ENCODE measurements at regions not wholly inside any gene's neighbourhood (a gene's known extent, or its start where the extent isn't known, plus 50 kb on each side); places are given as distances from the start of the nearest gene placed in this dataset.
"Not testable (repeated sequence)": the region's sequence is repeated elsewhere in the genome, so short reads cannot be mapped to it uniquely, and the experiment has no call there.

DNA sequence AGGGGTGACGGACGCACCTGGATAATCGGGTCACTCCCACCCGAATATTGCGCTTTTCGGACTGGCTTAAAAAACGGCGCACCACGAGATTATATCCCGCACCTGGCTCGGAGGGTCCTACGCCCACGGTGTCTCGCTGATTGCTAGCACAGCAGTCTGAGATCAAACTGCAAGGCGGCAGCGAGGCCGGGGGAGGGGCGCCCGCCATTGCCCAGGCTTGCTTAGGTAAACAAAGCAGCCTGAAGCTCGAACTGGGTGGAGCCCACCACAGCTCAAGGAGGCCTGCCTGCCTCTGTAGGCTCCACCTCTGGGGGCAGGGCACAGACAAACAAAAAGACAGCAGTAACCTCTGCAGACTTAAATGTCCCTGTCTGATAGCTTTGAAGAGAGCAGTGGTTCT is 294.9 kb upstream of the DIO3 start:
- H4K20me1 ChIP-seq (ENCODE audit: insufficient read depth, low read length); ATAC-seq (ENCODE audit: low read depth); H3K4me1 ChIP-seq (ENCODE audit: control insufficient read depth, insufficient read depth, low read length); H2BK15ac ChIP-seq (ENCODE audit: low read depth, low read length); H3K23ac ChIP-seq (ENCODE audit: low read depth, low read length); H4K91ac ChIP-seq (ENCODE audit: insufficient read depth, low read depth, low read length); dilution Hi-C loops (cut with HindIII; ENCODE audit: low sequenced_read_pairs, unreplicated experiment); H3K9me1 ChIP-seq (ENCODE audit: insufficient read depth, low read length); H2BK5ac ChIP-seq (ENCODE audit: low read depth, low read length, poor library complexity, severe bottlenecking); in situ Hi-C loops (cut with MboI; ENCODE audit: low sequenced_read_pairs); H3K14ac ChIP-seq (replicated peaks; ENCODE audit: low read depth, low read length); H3K9ac ChIP-seq (ENCODE audit: low read depth, low read length); H3K4me2 ChIP-seq (ENCODE audit: low read depth, low read length); intact Hi-C loops (cut with micrococcal nuclease); H2AFZ ChIP-seq (replicated peaks; ENCODE audit: low read length, poor library complexity); H2BK120ac ChIP-seq (ENCODE audit: low read depth, low read length); H4K5ac ChIP-seq (ENCODE audit: low read depth, low read length); H2BK20ac ChIP-seq (ENCODE audit: low read depth, low read length); CTCF ChIA-PET; H3K4ac ChIP-seq (ENCODE audit: low read depth, low read length); DNase-seq; H3K9me3 ChIP-seq (ENCODE audit: control insufficient read depth, insufficient read depth, low read length); H3K27ac ChIP-seq (ENCODE audit: insufficient read depth, low read length); H2AK9ac ChIP-seq (replicated peaks; ENCODE audit: low read depth, low read length, poor library complexity); H3K56ac ChIP-seq (ENCODE audit: extremely low read depth, insufficient read depth, low read length); H4K8ac ChIP-seq (ENCODE audit: low read depth in 2 of 2, low read length in 2 of 2); H3K4me3 ChIP-seq (ENCODE audit: insufficient read depth, low read depth, low read length); H3K18ac ChIP-seq (ENCODE audit: low read depth, low read length); H3K36me3 ChIP-seq (ENCODE audit: control insufficient read depth, insufficient read depth, low read length); H2AK5ac ChIP-seq (ENCODE audit: low read depth, low read length); H3K27me3 ChIP-seq (ENCODE audit: control insufficient read depth, insufficient read depth, low read length); BruUV-seq (replicated peaks); POLR2A ChIA-PET (ENCODE audit: unreplicated experiment); H3K79me1 ChIP-seq (ENCODE audit: low read depth in 1 of 2, low read length in 2 of 2): not testable (repeated sequence)
- WGBS, 2 experiments (ENCODE audit: extremely low coverage in 2 of 2, insufficient read length in 1 of 2) = no CpG with 5 or more reads among the region's 20 CpGs
